WI38 (cell line): ENCODE measurements at regions not wholly inside any gene's neighbourhood (a gene's known extent, or its start where the extent isn't known, plus 50 kb on each side); places are given as distances from the start of the nearest gene placed in this dataset.
"Not testable (repeated sequence)": the region's sequence is repeated elsewhere in the genome, so short reads cannot be mapped to it uniquely, and the experiment has no call there.

Source experiments
- H3K4me3 ChIP-seq: 2 replicates; pipeline ENCODE4 v1.5.1; 2011; ENCODE audit warnings: low read depth, mild to moderate bottlenecking, control low read depth, low read length
- CTCF ChIP-seq: IDR thresholded peaks from 2 replicates; pipeline ENCODE4 v1.5.1; 2012; ENCODE audit warnings: low read depth, mild to moderate bottlenecking, control low read depth, low read length

GRCh38 chr20:43328697-43329096, 129.0 kb upstream of the SRSF6 start:
- no peak overlapping the region for H3K4me3 ChIP-seq
- TF ChIP-seq CTCF, result no peak

DNA sequence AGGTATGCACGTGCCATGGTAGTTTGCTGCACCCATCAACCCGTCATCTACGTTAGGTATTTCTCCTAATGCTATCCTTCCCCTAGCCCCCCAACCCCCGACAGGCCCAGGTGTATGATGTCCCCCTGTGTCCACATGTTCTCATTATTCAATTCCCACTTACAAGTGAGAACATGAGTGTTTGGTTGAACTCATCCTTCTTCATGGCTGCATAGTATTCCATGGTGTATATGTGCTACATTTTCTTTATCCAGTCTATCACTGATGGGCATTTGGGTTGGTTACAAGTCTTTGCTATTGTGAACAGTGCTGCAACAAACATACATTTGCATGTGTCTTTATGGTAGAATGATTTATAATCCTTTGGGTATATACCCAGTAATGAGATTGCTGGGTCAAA, 130.5 kb upstream of the SRSF6 start:
- not testable (repeated sequence) for H3K4me3 ChIP-seq

GRCh38 chr20:43325926-43326325, 131.8 kb upstream of the SRSF6 start:
- no peak overlapping the region for H3K4me3 ChIP-seq
- no peak for TF ChIP-seq CTCF

GRCh38 chr20:43323592-43323991, 133.9 kb upstream of the PTPRT start:
- TF ChIP-seq CTCF, result no peak
- no peak overlapping the region for H3K4me3 ChIP-seq

DNA sequence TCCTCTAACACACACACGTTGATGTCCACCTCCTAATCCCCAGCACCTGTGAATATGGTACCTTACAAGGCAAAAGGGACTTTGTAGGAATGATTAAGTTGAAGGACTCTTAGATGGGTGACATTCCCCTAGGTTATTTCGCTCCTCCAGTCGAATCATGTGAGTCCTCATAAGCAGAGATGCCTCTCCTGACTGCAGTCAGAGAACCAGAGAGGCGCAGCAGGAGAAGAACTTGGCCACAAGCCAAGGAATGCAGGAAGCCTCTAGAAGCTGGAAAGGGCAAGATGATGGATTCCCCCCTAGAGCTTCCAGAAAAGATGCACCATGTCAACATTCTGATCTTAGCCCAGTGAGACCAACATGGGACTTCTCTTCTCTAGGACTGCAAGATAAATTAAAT, 133.1 kb upstream of the PTPRT start:
- no peak overlapping the region for H3K4me3 ChIP-seq
- TF ChIP-seq CTCF, result no peak

- no peak overlapping the region for H3K4me3 ChIP-seq
- no peak for TF ChIP-seq CTCF
Observed at GRCh38 chr20:43320536-43320935, 130.8 kb upstream of the PTPRT start.

GRCh38 chr20:43318755-43319297, 129.1 kb upstream of the PTPRT start:
- H3K4me3 ChIP-seq, result no peak overlapping the region
- TF ChIP-seq CTCF, result no peak

DNA sequence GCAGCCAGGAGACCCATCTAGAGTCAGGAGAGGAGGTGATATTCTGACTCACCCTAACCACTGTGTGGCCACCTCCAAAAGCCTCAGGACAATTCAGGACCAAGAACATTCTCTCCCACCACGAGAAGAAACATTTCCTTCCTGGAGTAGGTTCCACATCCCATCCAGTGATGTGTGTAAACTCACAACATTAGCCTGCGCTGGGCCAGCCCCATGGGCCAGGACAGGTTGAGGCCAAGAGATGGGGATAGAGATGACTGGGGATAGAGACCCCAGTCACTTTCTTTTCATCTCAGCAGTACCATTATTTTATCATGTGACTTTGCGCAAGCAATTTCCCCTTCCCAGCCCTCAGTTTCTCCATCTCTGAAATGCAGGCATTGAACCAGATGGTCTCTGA, 126.6 kb upstream of the PTPRT start:
- no peak for TF ChIP-seq CTCF
- H3K4me3 ChIP-seq, result no peak overlapping the region
